ENCODE measurements at regions not wholly inside any gene's neighbourhood (a gene's known extent, or its start where the extent isn't known, plus 50 kb on each side); places are given as distances from the start of the nearest gene placed in this dataset.
"Not testable (repeated sequence)": the region's sequence is repeated elsewhere in the genome, so short reads cannot be mapped to it uniquely, and the experiment has no call there.

DNA sequence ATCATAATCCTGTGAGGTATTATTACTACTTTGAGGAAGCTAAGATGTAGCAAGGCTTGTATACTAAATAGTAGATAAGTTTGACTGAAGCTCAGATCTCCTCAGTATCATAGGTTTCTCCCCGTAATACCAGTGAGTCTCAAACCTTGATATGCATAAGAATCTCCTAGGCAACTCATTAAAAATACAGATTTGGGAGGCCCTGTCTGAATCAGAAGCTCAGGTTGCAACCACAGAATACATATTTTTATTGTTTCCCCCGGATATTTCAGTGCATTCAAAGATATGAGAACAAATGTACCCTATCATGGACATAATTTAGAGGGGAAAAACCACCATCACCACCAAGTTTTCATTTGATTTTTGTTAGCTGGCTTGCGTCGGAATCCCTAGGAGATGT, 242.1 kb upstream of the C2CD4B start:
- DNase-seq, result no peak

DNA sequence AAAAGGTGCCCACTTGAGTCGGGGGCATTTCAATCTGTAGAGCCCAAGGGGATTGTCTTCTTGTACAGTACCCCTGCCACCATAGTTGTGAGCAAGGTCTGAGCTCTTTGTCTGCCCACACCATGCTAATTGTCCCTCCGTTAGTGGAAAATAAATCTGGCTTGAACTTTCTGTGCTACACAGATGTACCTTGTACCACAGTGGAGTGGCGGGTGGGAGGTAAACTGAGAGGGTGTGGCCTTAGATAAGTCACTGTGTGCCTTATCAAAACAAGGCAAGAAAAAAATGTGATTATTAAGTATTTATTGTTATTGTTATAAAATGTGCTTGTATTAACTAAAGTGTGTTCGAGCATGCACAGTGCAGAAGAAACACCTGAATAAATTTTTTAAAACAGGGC, 242.9 kb upstream of the C2CD4B start:
- DNase-seq, result no peak

DNA sequence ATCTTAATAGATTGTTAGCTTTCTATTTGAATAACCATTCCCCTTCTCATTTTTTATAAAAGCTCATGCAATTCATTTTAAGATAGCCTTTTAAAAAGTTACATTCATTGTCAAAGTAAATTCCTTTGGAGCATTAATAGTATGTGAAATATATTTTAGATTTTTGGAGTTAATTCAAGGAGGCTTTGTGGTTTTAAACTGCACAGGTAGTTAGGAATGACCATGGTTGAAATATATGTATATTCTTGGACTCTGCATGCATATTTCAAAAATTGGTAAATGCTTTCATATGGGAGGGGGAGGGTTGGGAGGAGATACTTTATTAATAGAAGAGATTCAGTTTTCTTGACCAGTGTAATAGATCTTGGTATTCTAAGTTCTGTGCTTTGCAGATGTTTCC, 244.4 kb upstream of the C2CD4B start:
- DNase-seq, result no peak

DNA sequence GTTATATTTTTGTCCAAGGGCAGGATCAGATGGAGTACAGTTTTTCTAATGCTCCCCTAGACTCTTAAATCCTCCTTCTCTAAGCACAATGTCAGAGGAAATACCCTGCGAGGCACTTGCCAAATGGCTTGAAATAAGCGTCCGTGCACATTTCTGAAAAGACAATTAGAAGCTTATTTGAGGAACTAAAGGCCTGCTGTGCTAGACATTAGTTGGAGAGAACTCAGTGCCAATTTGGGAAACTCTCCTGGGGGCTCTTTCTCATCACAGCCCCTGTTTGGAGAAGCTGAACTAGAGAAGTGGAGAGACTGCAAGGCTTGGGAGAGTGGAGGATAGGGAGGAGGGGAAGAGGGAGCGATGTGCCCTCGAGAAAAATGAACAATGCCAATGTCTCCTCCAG, 247.6 kb upstream of the C2CD4B start:
- no peak for DNase-seq

DNA sequence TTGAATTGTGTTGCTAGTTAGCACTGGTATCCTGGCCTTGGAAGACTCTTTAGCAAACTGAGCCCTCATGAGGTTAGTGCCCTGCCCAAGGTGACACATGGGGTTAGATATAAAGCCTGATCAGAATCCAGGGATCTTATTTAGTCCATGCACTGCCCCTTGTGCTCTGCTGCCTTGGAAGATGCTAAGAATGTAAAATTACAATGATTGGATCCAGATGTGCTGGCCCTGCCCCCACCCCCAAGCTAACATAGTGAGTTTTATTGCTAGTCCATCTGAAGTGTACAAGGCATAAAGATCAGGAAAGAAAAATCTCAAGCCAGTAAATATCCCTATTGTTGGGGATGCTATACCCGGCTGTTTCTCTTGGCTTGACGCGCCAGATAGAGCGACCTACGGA, 248.1 kb upstream of the C2CD4B start:
- no peak for DNase-seq

DNA sequence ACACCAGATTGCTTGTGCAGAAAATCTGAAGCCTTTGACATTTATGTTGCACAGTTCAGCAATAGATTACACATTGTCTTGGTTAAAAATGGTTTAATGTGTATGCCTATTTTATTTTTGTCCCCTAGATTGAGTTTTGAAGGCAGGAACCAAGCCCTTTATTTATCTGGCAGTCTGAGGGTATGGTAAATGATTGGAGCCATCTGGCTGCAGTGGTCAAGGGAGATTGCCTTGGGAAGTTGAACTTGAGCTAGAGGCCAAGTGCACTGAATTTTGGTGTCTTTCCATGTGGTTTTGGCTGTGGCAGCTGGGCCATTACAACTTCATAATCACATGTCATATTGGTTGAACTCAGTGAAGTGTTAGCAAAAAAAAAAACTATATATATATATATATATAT, 248.7 kb upstream of the C2CD4B start:
- no peak for DNase-seq

DNA sequence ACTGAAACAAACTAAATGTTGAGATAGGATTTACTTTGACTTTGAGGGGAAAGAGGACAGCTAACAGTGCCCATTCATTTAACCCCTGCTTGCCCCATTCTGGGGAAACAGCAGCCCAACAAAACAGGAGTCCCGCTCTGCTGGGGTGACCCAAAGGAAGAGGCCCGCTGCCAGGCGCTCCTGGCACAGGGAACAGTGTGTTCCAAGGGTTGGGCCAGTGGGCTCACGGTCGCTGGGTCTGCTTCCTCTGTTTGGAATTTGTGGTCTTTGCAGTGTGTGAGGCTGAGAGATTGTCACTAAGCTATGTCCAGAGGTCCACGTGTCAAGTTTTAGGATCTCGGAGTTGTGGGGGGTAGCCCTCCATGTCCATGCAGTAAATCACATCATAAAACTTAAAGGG, 250.4 kb upstream of the C2CD4B start:
- DNase-seq, result peak in 5 of 51 donors; percentile 2 to 7 (median 4)

DNA sequence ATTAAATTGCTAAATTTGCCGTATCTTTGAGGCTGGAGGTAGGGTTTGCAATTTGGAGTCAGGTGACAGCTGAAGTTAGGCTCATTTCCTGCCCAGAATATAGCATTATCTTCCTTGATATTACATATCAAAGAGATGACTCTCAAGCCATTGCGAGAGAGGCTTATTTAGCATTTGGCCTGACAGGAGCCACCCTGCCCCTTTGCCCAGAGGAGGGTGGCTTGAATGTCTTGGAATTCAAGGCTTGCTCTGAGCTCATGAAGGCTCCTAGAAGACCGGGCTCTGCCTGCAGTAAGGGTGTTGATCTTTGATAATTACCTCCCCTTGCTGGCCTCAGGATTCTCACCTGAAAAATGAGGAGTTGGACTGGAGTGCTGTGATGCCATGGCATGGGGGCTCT, 251.4 kb upstream of the C2CD4B start:
- no peak for DNase-seq

DNA sequence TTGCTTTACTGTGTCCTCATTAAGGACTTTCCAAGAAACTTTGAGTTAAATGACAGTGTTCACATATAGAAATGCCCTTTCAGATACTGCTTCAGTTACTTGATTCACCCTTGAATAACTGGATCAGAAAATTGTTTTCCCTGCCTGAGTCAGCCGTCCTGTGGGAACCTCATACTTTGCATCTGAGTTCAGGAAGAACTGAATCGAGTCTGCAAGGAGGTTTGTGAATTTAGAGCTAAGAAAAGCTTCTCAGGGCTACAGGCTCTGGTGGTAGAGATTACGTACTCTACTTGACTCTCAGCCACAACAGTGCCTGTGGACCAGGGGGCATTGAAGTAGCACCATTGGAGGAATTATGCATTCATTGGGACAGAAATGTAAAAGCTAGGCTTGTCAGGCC, 252.4 kb upstream of the C2CD4B start:
- no peak for DNase-seq

DNA sequence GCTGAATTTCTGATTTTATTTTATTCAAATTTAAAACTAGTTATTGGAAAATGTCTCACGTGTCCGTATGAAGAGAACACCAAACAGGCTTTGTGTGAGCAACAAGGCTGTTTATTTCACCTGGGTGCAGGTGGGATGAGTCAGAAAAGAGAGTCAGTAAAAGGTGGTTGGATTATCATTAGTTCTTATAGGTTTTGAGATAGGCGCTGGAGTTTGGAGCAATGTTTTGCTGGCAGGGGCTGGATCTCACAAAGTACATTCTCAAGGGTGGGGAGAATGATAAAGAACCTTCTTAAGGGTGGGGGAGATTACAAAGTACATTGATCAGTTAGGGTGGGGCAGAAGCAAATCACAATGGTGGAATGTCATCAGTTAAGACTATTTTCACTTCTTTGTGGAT, 253.4 kb upstream of the C2CD4B start:
- DNase-seq, result not testable (repeated sequence)

DNA sequence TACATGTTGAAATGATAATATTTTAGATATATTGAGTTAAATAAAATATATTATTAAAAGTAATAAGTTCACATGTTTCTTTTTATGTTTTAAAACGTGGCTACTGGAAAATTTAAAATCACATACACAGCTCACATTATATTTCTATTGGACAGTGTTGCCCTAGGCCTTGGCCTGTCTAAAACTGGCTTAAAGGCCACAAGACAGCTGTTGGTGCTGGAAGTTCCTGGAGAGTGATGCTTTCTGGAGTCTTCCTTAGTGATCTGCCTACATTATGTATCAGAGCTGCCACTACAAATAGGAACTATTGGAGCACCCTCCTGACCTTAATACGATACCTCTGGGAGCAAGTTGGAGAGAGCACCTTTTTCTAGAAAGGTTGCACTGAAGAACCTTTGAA, 254.1 kb upstream of the C2CD4B start:
- no peak for DNase-seq

DNA sequence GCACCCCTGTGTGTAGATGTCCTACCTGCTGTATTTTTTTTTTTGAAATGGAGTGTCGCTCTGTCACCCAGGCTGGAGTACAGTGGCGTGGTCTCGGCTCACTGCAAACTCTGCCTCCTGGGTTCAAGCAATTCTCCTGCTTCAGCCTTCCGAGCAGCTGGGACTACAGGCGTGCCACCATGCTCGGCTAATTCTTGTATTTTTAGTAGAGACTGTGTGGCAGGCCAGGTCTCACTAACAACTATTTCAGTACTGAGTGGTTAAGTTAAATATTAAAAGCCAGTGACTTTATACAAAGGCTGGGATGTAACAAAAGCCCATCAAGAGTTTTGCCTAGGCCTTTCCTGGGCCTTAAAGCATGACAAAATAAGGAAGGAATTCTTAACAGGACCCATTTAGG, 255.3 kb upstream of the C2CD4B start:
- DNase-seq, result not testable (repeated sequence)

DNA sequence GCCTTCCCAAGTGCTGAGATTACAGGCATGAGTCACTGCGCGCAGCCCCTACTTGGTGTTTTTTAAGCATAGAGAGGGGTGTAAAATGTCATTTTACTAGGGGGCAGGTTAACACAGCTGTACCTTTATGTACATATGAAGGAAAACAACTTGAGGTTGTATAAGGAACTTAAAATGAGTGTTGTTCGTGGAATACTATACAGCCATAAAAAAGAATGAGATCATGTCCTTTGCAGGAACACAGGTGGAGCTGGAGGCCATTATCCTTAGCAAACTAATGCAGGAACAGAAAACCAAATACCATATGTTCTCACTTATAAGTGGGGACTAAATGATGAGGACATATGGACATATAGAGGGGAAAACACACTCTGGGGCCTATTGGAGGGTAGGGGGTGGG, 256.2 kb upstream of the C2CD4B start:
- DNase-seq, result no peak

DNA sequence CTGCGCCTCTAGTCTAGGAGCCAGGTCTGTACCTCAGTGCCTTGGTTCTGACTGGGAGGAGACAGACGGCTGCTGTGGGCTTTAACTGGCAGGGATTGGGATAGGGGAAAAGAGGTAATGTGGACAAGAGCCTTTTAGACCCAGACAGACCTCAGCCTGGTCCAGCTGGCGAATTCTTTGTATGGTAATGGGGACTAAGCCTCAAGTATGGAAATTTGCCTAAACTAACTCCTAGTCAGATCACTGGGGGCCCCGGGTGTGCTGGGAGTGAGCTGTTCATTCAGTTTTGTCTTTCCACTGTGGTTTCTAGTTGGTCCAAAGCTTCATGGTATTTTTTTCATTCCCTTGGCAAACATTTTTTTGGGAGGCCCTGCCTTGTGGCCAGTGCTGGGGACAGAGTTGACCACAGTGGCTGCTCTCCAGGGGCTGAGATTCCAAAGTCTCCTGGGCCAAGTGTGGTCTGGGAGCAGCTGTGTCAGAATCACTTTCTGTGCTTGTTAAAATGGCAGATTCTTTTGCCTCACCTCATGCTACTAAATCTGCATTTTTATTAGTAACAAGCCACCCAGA, 261.4 kb upstream of the C2CD4B start:
- DNase-seq, result peak in 1 of 51 donors; percentile 8

DNA sequence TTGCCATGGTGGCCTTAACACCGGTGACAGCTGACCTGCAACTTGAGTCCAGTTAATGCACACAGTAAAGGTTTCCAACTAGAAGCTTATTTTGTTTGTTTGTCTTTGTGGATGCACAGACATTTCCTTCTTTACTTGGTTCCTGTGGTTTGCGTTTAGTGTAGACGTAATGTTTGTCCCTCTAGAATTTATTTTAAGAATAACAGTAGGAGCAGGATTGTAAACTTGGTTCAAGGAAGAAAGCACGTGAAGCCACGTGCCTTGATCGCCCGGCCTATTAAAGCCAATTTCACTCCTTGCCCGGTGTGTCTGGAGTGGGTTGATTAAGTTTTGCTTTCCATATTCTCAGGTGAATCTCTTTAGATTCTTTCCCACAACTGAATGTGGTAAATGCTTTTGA, 263.2 kb upstream of the C2CD4B start:
- DNase-seq, result no peak

DNA sequence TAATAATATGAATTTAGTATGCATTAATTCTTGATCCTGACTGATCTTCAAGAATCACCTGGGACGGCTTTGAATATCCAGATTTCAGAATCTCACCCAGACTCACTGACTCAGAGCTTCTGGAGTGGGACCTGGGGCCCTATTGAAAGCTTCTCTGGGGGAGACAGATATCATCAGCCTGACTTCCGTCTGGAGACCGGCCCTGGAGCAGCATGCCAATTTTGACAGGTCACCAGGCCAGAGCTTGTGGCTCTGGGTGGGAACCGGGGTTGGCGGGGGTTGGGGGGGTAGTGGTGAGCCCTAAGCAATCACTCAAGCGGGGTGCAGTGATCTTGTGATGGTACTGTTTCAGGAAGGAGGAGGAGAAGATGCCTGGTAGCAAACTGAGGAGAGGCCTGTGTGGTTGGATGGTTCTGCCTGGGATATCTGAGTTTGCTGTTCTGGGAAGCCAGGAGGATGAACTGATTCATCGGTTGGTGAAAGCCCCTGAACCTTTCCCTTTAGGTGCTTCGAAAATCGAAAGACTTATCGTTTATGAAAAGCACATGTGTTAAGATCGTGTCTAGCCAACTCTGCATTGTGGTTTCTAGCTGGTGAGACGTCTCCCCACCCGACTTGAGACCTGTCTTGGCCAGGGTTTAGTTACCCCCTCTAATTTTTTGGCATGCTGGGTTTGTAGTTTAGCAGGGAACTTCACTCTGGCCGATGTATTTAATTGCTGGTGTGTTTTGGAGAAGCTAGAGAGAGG, 263.9 kb upstream of the C2CD4B start:
- DNase-seq, result no peak

DNA sequence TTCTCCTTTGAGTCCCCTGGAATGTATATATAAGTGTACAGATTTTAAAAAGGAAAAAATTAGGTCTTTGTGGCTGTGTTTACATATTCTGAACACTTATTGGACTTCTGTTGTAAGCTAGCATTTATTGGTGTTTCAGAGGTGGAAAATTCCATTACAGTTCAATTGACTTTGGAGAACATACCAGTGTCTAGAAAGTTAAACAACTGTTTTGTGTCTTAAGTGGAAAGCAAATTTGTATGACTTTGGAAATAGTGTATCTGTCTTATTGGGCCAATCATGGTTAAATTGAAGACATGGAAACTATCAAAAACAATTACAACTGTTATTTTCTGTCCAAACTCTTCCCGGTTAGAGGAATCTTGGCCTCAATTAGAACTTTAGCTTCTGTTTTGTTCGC, 265.0 kb upstream of the C2CD4B start:
- DNase-seq, result no peak

DNA sequence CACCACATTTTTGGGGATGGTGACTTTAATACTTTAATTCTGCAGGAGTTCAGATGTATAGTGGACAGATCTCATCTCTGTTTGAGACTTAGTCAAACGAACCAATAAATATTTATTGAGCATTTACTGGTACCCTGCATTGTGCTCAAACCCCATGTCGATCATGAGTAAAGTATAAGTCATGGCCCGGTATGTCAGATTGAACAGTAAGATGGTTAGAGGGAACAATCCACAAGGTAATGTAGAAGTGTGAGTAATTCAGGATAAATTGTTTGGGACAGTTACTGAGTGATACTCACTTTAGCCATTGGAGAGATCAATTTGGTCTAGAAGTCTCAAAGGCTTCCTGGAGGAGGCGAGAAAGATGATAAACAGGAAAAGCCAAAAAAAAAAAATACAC, 265.5 kb upstream of the C2CD4B start:
- no peak for DNase-seq

DNA sequence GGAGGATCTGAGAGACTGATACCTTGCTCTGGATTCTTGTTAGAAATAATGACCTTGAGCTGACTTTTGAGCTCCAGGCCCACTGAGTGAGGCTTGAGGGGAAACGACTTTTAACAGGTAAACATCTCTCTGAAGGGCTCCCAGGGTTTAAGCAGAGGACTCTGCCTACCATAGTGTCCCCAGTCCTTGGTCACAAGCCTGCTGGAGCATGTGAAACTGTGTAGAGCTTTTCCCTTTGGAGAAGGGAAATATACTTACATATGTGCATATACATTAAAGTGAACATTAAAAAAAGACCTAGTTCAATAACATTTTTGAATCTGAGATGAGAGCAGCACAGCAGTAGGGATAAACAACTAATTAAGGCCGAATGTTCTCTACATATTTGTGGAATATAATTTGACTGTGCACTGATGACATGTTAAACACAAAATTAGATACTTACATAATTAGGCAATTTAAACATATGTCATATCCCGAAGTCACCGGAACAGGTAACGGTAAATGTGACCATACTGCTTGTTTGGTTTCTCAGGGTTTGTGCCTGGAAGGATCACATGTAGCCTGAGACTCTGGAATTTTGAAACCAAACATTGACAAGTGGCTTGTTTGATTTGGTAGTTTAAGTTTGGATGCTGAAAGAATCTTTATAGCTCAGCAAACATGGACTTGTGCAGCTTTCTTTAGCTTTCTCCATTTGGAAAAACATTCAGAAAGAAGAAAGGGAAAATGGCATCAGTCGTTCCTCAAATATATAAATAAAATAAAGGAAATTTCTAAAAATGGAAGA, 266.1 kb upstream of the C2CD4B start:
- DNase-seq, result no peak

DNA sequence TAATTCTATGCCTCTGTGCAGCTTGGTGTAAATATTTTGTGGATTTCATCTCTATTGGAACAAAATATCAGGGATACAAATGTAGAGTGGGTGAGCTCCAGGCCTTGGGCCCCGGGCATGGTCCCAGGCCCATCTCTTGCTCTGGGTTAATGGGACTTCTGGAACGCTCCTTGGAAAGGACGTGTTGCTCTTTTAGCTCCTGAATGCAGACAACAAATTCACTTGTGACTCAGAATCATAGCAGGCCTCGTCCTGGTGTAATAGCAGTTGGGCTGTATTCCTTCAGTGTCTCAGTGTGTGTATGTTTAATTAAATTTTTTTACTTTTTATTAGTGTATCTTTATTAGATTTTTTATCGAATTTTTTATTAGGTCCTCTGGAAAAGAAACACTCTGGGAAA, 266.7 kb upstream of the C2CD4B start:
- no peak for DNase-seq

DNA sequence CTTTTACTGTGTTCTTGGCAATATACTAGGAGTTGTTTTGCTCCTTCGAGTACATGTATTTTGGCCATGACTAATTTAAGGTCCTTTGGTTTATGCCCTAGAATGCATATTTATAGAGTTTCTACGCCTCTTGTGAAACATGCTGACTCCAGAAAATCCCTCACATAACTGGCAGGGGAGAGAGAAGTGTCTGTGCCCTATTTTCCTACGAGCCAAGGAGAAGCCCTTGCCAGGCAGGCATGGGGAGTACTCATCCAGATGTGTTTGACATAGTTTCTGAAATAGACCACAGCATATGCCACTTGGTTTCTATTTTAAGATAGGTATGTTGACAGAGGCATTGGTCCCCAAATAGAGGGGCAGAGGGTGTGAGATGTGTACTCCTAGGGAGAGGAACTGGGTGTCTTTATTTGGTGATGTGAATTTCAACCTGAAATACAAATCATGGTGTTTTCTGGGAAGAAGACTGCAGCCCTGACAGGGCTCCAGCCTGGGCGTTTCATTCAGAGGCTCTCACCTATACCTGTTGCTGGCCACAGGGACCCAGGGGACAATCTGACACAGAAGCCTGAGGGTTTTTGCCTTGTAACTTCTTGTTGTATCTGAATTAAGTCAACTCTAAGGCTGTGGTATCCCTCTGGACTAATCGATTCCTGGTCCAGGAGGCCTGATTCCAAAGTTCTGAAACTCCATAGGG, 267.8 kb upstream of the C2CD4B start:
- no peak for DNase-seq

DNA sequence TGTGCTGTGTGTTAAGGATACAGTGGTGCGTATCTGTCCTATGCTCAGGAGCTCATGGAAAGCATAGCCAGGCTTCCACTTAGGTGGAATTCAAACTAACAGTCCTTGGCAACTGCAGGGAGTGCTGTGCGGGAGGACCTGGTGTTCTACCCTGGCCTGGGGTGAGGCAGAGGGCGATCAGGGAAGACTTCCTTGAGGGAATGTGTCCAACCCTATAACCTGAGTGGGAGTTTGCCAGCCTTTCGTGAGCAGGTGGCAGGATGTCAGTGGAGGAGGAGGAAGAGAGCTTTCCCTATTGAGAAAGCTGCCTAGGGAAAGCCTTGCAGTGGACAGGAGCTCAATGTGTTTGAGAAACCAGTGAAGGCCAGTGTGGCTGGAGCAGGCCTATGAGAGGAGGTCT, 271.1 kb upstream of the C2CD4B start:
- no peak for DNase-seq

Measured in hypothalamus (tissue), 51 donors.